ENCODE measurements at regions not wholly inside any gene's neighbourhood (a gene's known extent, or its start where the extent isn't known, plus 50 kb on each side); places are given as distances from the start of the nearest gene placed in this dataset.

- H3K4me3 Mint-ChIP-seq = no peak overlapping the region
- ATAC-seq (replicated peaks in 1 of 2) = no peak
- peaks cover 1% of the 10 kb centered on the region in 2 donors for H3K9me3 Mint-ChIP-seq
- H3K36me3 Mint-ChIP-seq (ENCODE audit: insufficient read depth in 2 of 2) = no peaks in the 10 kb centered on the region
- DNase-seq = no peak
- H3K27me3 Mint-ChIP-seq (ENCODE audit: low read depth) = no peaks in the 10 kb centered on the region
- no peak overlapping the region for H3K27ac Mint-ChIP-seq
- no peaks in the 10 kb centered on the region for H3K4me1 Mint-ChIP-seq (ENCODE audit: low read depth)
Measured at GRCh38 chr5:8750100-8750499, 795.8 kb downstream of the SEMA5A start.

- H3K4me3 Mint-ChIP-seq = no peak overlapping the region
- H3K4me1 Mint-ChIP-seq (ENCODE audit: low read depth) = no peaks in the 10 kb centered on the region
- no peaks in the 10 kb centered on the region for H3K27me3 Mint-ChIP-seq (ENCODE audit: low read depth)
- H3K9me3 Mint-ChIP-seq = peaks cover 2 to 7% of the 10 kb centered on the region in 2 donors
- ATAC-seq (replicated peaks in 1 of 2) = no peak
- no peak overlapping the region for H3K27ac Mint-ChIP-seq
- H3K36me3 Mint-ChIP-seq (ENCODE audit: insufficient read depth in 2 of 2) = no peaks in the 10 kb centered on the region
- DNase-seq = no peak
Measured at GRCh38 chr5:8751971-8752370, 793.9 kb downstream of the SEMA5A start.

- Mint-ChIP-seq H3K4me1 (ENCODE audit: low read depth) (no peaks in the 10 kb centered on the region), H3K4me3 (no peak overlapping the region), H3K27ac (no peak overlapping the region), H3K9me3 (peaks cover 2 to 7% of the 10 kb centered on the region in 2 donors), H3K27me3 (ENCODE audit: low read depth) (no peaks in the 10 kb centered on the region), H3K36me3 (ENCODE audit: insufficient read depth in 2 of 2) (no peaks in the 10 kb centered on the region)
- ATAC-seq (replicated peaks in 1 of 2) (no peak), DNase-seq (no peak)
Measured at GRCh38 chr5:8752595-8752994, 793.3 kb downstream of the SEMA5A start.

GRCh38 chr5:8756498-8757084 is 789.3 kb downstream of the SEMA5A start:
- no peaks in the 10 kb centered on the region for H3K36me3 Mint-ChIP-seq (ENCODE audit: insufficient read depth in 2 of 2)
- ATAC-seq (replicated peaks in 1 of 2) = no peak
- H3K9me3 Mint-ChIP-seq = peaks cover 9 to 13% of the 10 kb centered on the region in 2 donors
- H3K27me3 Mint-ChIP-seq (ENCODE audit: low read depth) = no peaks in the 10 kb centered on the region
- H3K27ac Mint-ChIP-seq = no peak overlapping the region
- peak in 1 of 2 donors; percentile 1 for DNase-seq
- no peaks in the 10 kb centered on the region for H3K4me1 Mint-ChIP-seq (ENCODE audit: low read depth)
- H3K4me3 Mint-ChIP-seq = no peak overlapping the region

GRCh38 chr5:8765886-8766285 is 780.0 kb downstream of the SEMA5A start:
- Mint-ChIP-seq H3K9me3 (peaks cover 6 to 7% of the 10 kb centered on the region in 2 donors), H3K27ac (no peak overlapping the region), H3K27me3 (ENCODE audit: low read depth) (no peaks in the 10 kb centered on the region), H3K4me3 (no peak overlapping the region), H3K4me1 (ENCODE audit: low read depth) (no peaks in the 10 kb centered on the region), H3K36me3 (ENCODE audit: insufficient read depth in 2 of 2) (no peaks in the 10 kb centered on the region)
- ATAC-seq (replicated peaks in 1 of 2) (no peak), DNase-seq (no peak)

- no peak overlapping the region for H3K27ac Mint-ChIP-seq
- no peak for ATAC-seq (replicated peaks in 1 of 2)
- H3K27me3 Mint-ChIP-seq (ENCODE audit: low read depth) = no peaks in the 10 kb centered on the region
- no peaks in the 10 kb centered on the region for H3K4me1 Mint-ChIP-seq (ENCODE audit: low read depth)
- H3K36me3 Mint-ChIP-seq (ENCODE audit: insufficient read depth in 2 of 2) = no peaks in the 10 kb centered on the region
- peaks cover 6 to 7% of the 10 kb centered on the region in 2 donors for H3K9me3 Mint-ChIP-seq
- DNase-seq = no peak
- no peak overlapping the region for H3K4me3 Mint-ChIP-seq
Measured at GRCh38 chr5:8766448-8766847, 779.4 kb downstream of the SEMA5A start.

- Mint-ChIP-seq H3K36me3 (ENCODE audit: insufficient read depth in 2 of 2) (no peaks in the 10 kb centered on the region), H3K27ac (no peak overlapping the region), H3K27me3 (ENCODE audit: low read depth) (no peaks in the 10 kb centered on the region), H3K9me3 (peaks cover 6 to 7% of the 10 kb centered on the region in 2 donors), H3K4me3 (no peak overlapping the region), H3K4me1 (ENCODE audit: low read depth) (no peaks in the 10 kb centered on the region)
- DNase-seq (no peak), ATAC-seq (replicated peaks in 1 of 2) (no peak)
Measured at GRCh38 chr5:8767111-8767510, 778.8 kb downstream of the SEMA5A start.

- peaks cover 6 to 7% of the 10 kb centered on the region in 2 donors for H3K9me3 Mint-ChIP-seq
- H3K4me1 Mint-ChIP-seq (ENCODE audit: low read depth) = no peaks in the 10 kb centered on the region
- no peaks in the 10 kb centered on the region for H3K36me3 Mint-ChIP-seq (ENCODE audit: insufficient read depth in 2 of 2)
- DNase-seq = no peak
- no peak overlapping the region for H3K4me3 Mint-ChIP-seq
- no peaks in the 10 kb centered on the region for H3K27me3 Mint-ChIP-seq (ENCODE audit: low read depth)
- no peak overlapping the region for H3K27ac Mint-ChIP-seq
- ATAC-seq (replicated peaks in 1 of 2) = no peak
Measured at GRCh38 chr5:8767746-8768145, 778.1 kb downstream of the SEMA5A start.

- H3K27ac Mint-ChIP-seq = no peak overlapping the region
- no peaks in the 10 kb centered on the region for H3K27me3 Mint-ChIP-seq (ENCODE audit: low read depth)
- H3K36me3 Mint-ChIP-seq (ENCODE audit: insufficient read depth in 2 of 2) = no peaks in the 10 kb centered on the region
- ATAC-seq (replicated peaks in 1 of 2) = no peak
- peaks cover 3 to 6% of the 10 kb centered on the region in 2 donors for H3K9me3 Mint-ChIP-seq
- no peak overlapping the region for H3K4me3 Mint-ChIP-seq
- no peak for DNase-seq
- H3K4me1 Mint-ChIP-seq (ENCODE audit: low read depth) = no peaks in the 10 kb centered on the region
Measured at GRCh38 chr5:8769631-8770030, 776.2 kb downstream of the SEMA5A start.

GRCh38 chr5:8770431-8770830 is 775.4 kb downstream of the SEMA5A start:
- no peak overlapping the region for H3K4me3 Mint-ChIP-seq
- H3K27me3 Mint-ChIP-seq (ENCODE audit: low read depth) = no peaks in the 10 kb centered on the region
- H3K27ac Mint-ChIP-seq = no peak overlapping the region
- peaks cover 3 to 4% of the 10 kb centered on the region in 2 donors for H3K9me3 Mint-ChIP-seq
- DNase-seq = no peak
- no peaks in the 10 kb centered on the region for H3K36me3 Mint-ChIP-seq (ENCODE audit: insufficient read depth in 2 of 2)
- ATAC-seq (replicated peaks in 1 of 2) = no peak
- H3K4me1 Mint-ChIP-seq (ENCODE audit: low read depth) = no peaks in the 10 kb centered on the region

GRCh38 chr5:8773046-8773615 is 772.7 kb downstream of the SEMA5A start:
- Mint-ChIP-seq H3K9me3 (peaks cover 3 to 8% of the 10 kb centered on the region in 2 donors), H3K4me3 (no peak overlapping the region), H3K27me3 (ENCODE audit: low read depth) (no peaks in the 10 kb centered on the region), H3K27ac (no peak overlapping the region), H3K36me3 (ENCODE audit: insufficient read depth in 2 of 2) (no peaks in the 10 kb centered on the region), H3K4me1 (ENCODE audit: low read depth) (no peaks in the 10 kb centered on the region)
- DNase-seq (no peak), ATAC-seq (replicated peaks in 1 of 2) (no peak)

- ATAC-seq (replicated peaks in 1 of 2) (no peak), DNase-seq (no peak)
- Mint-ChIP-seq H3K36me3 (ENCODE audit: insufficient read depth in 2 of 2) (no peaks in the 10 kb centered on the region), H3K27ac (no peak overlapping the region), H3K27me3 (ENCODE audit: low read depth) (no peaks in the 10 kb centered on the region), H3K4me3 (no peak overlapping the region), H3K9me3 (peaks cover 8 to 23% of the 10 kb centered on the region in 2 donors), H3K4me1 (ENCODE audit: low read depth) (no peaks in the 10 kb centered on the region)
Measured at GRCh38 chr5:8784692-8785091, 761.2 kb downstream of the SEMA5A start.

- Mint-ChIP-seq H3K27me3 (ENCODE audit: low read depth) (no peaks in the 10 kb centered on the region), H3K36me3 (ENCODE audit: insufficient read depth in 2 of 2) (no peaks in the 10 kb centered on the region)
- ATAC-seq (replicated peaks in 1 of 2) = no peak
Measured at GRCh38 chr5:8788246-8788645, 757.6 kb downstream of the SEMA5A start.

GRCh38 chr5:8805653-8806052 is 740.2 kb downstream of the SEMA5A start:
- Mint-ChIP-seq H3K9me3 (peaks cover 14 to 17% of the 10 kb centered on the region in 2 donors), H3K36me3 (ENCODE audit: insufficient read depth in 2 of 2) (peaks cover 3 to 9% of the 10 kb centered on the region in 2 donors), H3K4me3 (no peak overlapping the region)

More at GRCh38 chr5:8788246-8788645, 757.6 kb downstream of the SEMA5A start:
- DNase-seq = no peak
- H3K4me1 Mint-ChIP-seq (ENCODE audit: low read depth) = no peaks in the 10 kb centered on the region
- no peak overlapping the region for H3K4me3 Mint-ChIP-seq
- H3K27ac Mint-ChIP-seq = no peak overlapping the region
- peaks cover 13 to 21% of the 10 kb centered on the region in 2 donors for H3K9me3 Mint-ChIP-seq

More at GRCh38 chr5:8805653-8806052, 740.2 kb downstream of the SEMA5A start:
- no peak for ATAC-seq (replicated peaks in 1 of 2)
- H3K27me3 Mint-ChIP-seq (ENCODE audit: low read depth) = no peaks in the 10 kb centered on the region
- no peaks in the 10 kb centered on the region for H3K4me1 Mint-ChIP-seq (ENCODE audit: low read depth)
- no peak for DNase-seq
- no peak overlapping the region for H3K27ac Mint-ChIP-seq
